Activated T-cell treated with anti-CD3 and anti-CD28 coated beads, Interleukin-2, amount 50 U/mL, for 72 hours (primary cell): ENCODE measurements at regions not wholly inside any gene's neighbourhood (a gene's known extent, or its start where the extent isn't known, plus 50 kb on each side); places are given as distances from the start of the nearest gene placed in this dataset.

Experiments used
- ATAC-seq, 2 donors: fragments of 150-1000 bp; cut with Tn5 transposase; replicated peaks in 1 of 2; 2 replicates each; pipeline ENCODE4 v1.10.0; 2021; ENCODE audit warnings: moderate library complexity in 2 of 2, mild to moderate bottlenecking in 1 of 2
- DNase-seq, 2 donors: peaks; one replicate each; pipeline ENCODE4 v3.0.0; 2021 to 2022; ENCODE audit warnings: mixed read lengths in 1 of 2
- H3K27ac Mint-ChIP-seq: one replicate; pipeline ENCODE4 v1.8.0; 2022; ENCODE audit warnings: mild to moderate bottlenecking, moderate library complexity, mixed read lengths
- H3K27me3 Mint-ChIP-seq: one replicate; pipeline ENCODE4 v1.8.0; 2022; ENCODE audit warnings: low read depth, mixed read lengths
- H3K36me3 Mint-ChIP-seq, 2 donors: one replicate each; pipeline ENCODE4 v1.8.0; 2022; ENCODE audit warnings: mixed read lengths in 2 of 2, mild to moderate bottlenecking in 1 of 2; ENCODE audit not compliant: insufficient read depth in 2 of 2
- H3K4me1 Mint-ChIP-seq: one replicate; pipeline ENCODE4 v1.8.0; 2022; ENCODE audit warnings: low read depth, mixed read lengths
- H3K4me3 Mint-ChIP-seq, 2 donors: one replicate each; pipeline ENCODE4 v1.8.0; 2022; ENCODE audit warnings: mild to moderate bottlenecking in 2 of 2, mixed read lengths in 2 of 2, moderate library complexity in 2 of 2
- H3K9me3 Mint-ChIP-seq, 2 donors: one replicate each; pipeline ENCODE4 v1.8.0; 2022; ENCODE audit warnings: mixed read lengths in 2 of 2

GRCh38 chr15:94991718-94992117 is 760.4 kb downstream of the MCTP2 start:
- ATAC-seq (no peak), DNase-seq (no peak)
- H3K9me3 Mint-ChIP-seq, result peaks cover 0 to 7% of the 10 kb centered on the region in 2 donors
- no peak overlapping the region for H3K4me3 Mint-ChIP-seq
- no peak overlapping the region for H3K27ac Mint-ChIP-seq
- H3K27me3 Mint-ChIP-seq, result no peaks in the 10 kb centered on the region
- H3K4me1 Mint-ChIP-seq, result no peaks in the 10 kb centered on the region
- H3K36me3 Mint-ChIP-seq, result no peaks in the 10 kb centered on the region

GRCh38 chr15:95009635-95010034 is 778.3 kb downstream of the MCTP2 start:
- Mint-ChIP-seq H3K27ac (no peak overlapping the region), H3K9me3 (no peaks in the 10 kb centered on the region), H3K4me3 (no peak overlapping the region), H3K4me1 (no peaks in the 10 kb centered on the region), H3K27me3 (no peaks in the 10 kb centered on the region), H3K36me3 (no peaks in the 10 kb centered on the region)
- no peak for ATAC-seq
- DNase-seq, result no peak

- Mint-ChIP-seq H3K27ac (no peak overlapping the region), H3K4me3 (no peak overlapping the region), H3K4me1 (no peaks in the 10 kb centered on the region), H3K9me3 (no peaks in the 10 kb centered on the region), H3K27me3 (no peaks in the 10 kb centered on the region), H3K36me3 (no peaks in the 10 kb centered on the region)
- no peak for ATAC-seq
- DNase-seq, result no peak
Measured at GRCh38 chr15:95013381-95013780, 782.0 kb downstream of the MCTP2 start.

- no peak for ATAC-seq
- H3K4me3 Mint-ChIP-seq, result no peak overlapping the region
- no peaks in the 10 kb centered on the region for H3K9me3 Mint-ChIP-seq
- H3K27me3 Mint-ChIP-seq, result no peaks in the 10 kb centered on the region
- H3K36me3 Mint-ChIP-seq, result no peaks in the 10 kb centered on the region
- H3K27ac Mint-ChIP-seq, result no peak overlapping the region
- H3K4me1 Mint-ChIP-seq, result no peaks in the 10 kb centered on the region
- no peak for DNase-seq
Measured at GRCh38 chr15:95016511-95017229, 785.3 kb downstream of the MCTP2 start.

GRCh38 chr15:95017666-95018328 is 786.4 kb downstream of the MCTP2 start:
- Mint-ChIP-seq H3K27ac (no peak overlapping the region), H3K9me3 (no peaks in the 10 kb centered on the region), H3K36me3 (no peaks in the 10 kb centered on the region), H3K4me1 (no peaks in the 10 kb centered on the region), H3K4me3 (no peak overlapping the region), H3K27me3 (no peaks in the 10 kb centered on the region)
- DNase-seq (no peak), ATAC-seq (no peak)

- no peak for DNase-seq
- Mint-ChIP-seq H3K9me3 (no peaks in the 10 kb centered on the region), H3K27ac (no peak overlapping the region), H3K4me3 (no peak overlapping the region), H3K4me1 (no peaks in the 10 kb centered on the region), H3K27me3 (no peaks in the 10 kb centered on the region), H3K36me3 (no peaks in the 10 kb centered on the region)
- ATAC-seq, result peak; percentile 44 to 69
Measured at GRCh38 chr15:95018888-95019545, 787.7 kb downstream of the MCTP2 start.

- no peak for DNase-seq
- H3K9me3 Mint-ChIP-seq, result no peaks in the 10 kb centered on the region
- H3K4me1 Mint-ChIP-seq, result no peaks in the 10 kb centered on the region
- no peak overlapping the region for H3K27ac Mint-ChIP-seq
- no peaks in the 10 kb centered on the region for H3K27me3 Mint-ChIP-seq
- no peak overlapping the region for H3K4me3 Mint-ChIP-seq
- ATAC-seq, result no peak
- H3K36me3 Mint-ChIP-seq, result no peaks in the 10 kb centered on the region
Measured at GRCh38 chr15:95019907-95020306, 788.5 kb downstream of the MCTP2 start.

GRCh38 chr15:95021816-95022215 is 790.5 kb downstream of the MCTP2 start:
- H3K4me3 Mint-ChIP-seq, result no peak overlapping the region
- no peak for DNase-seq
- no peak for ATAC-seq
- no peaks in the 10 kb centered on the region for H3K9me3 Mint-ChIP-seq
- H3K27me3 Mint-ChIP-seq, result no peaks in the 10 kb centered on the region
- no peak overlapping the region for H3K27ac Mint-ChIP-seq
- no peaks in the 10 kb centered on the region for H3K36me3 Mint-ChIP-seq
- H3K4me1 Mint-ChIP-seq, result no peaks in the 10 kb centered on the region

GRCh38 chr15:95024351-95024750 is 793.0 kb downstream of the MCTP2 start:
- H3K4me1 Mint-ChIP-seq, result no peaks in the 10 kb centered on the region
- H3K36me3 Mint-ChIP-seq, result no peaks in the 10 kb centered on the region
- no peak for DNase-seq
- ATAC-seq, result no peak
- H3K4me3 Mint-ChIP-seq, result no peak overlapping the region
- H3K27me3 Mint-ChIP-seq, result no peaks in the 10 kb centered on the region
- H3K27ac Mint-ChIP-seq, result no peak overlapping the region
- no peaks in the 10 kb centered on the region for H3K9me3 Mint-ChIP-seq

- no peaks in the 10 kb centered on the region for H3K4me1 Mint-ChIP-seq
- DNase-seq (peak; percentile 18 to 23), ATAC-seq (no peak)
- no peak overlapping the region for H3K27ac Mint-ChIP-seq
- H3K9me3 Mint-ChIP-seq, result no peaks in the 10 kb centered on the region
- H3K4me3 Mint-ChIP-seq, result no peak overlapping the region
- H3K36me3 Mint-ChIP-seq, result no peaks in the 10 kb centered on the region
- no peaks in the 10 kb centered on the region for H3K27me3 Mint-ChIP-seq
Measured at GRCh38 chr15:95025924-95026728, 794.8 kb downstream of the MCTP2 start.

GRCh38 chr15:95027981-95028380 is 796.6 kb downstream of the MCTP2 start:
- Mint-ChIP-seq H3K9me3 (no peaks in the 10 kb centered on the region), H3K4me1 (no peaks in the 10 kb centered on the region), H3K27me3 (no peaks in the 10 kb centered on the region), H3K27ac (no peak overlapping the region), H3K4me3 (no peak overlapping the region), H3K36me3 (no peaks in the 10 kb centered on the region)
- ATAC-seq (no peak), DNase-seq (no peak)

- no peaks in the 10 kb centered on the region for H3K27me3 Mint-ChIP-seq
- no peaks in the 10 kb centered on the region for H3K9me3 Mint-ChIP-seq
- no peak overlapping the region for H3K27ac Mint-ChIP-seq
- ATAC-seq (no peak), DNase-seq (no peak)
- no peaks in the 10 kb centered on the region for H3K36me3 Mint-ChIP-seq
- no peaks in the 10 kb centered on the region for H3K4me1 Mint-ChIP-seq
- no peak overlapping the region for H3K4me3 Mint-ChIP-seq
Measured at GRCh38 chr15:95032156-95032555, 800.8 kb downstream of the MCTP2 start.

GRCh38 chr15:95035106-95035505 is 803.7 kb downstream of the MCTP2 start:
- no peak for ATAC-seq
- Mint-ChIP-seq H3K36me3 (no peaks in the 10 kb centered on the region), H3K27me3 (no peaks in the 10 kb centered on the region), H3K4me3 (no peak overlapping the region), H3K4me1 (no peaks in the 10 kb centered on the region), H3K27ac (no peak overlapping the region), H3K9me3 (peaks cover 2% of the 10 kb centered on the region in 2 donors)
- no peak for DNase-seq
